ENCODE measurements at regions not wholly inside any gene's neighbourhood (a gene's known extent, or its start where the extent isn't known, plus 50 kb on each side); places are given as distances from the start of the nearest gene placed in this dataset.
"Not testable (repeated sequence)": the region's sequence is repeated elsewhere in the genome, so short reads cannot be mapped to it uniquely, and the experiment has no call there.

- no peak for DNase-seq
These were observed 267.0 kb upstream of the HS6ST1 start for GRCh38 chr2:128585706-128586105.

GRCh38 chr2:128589681-128590080 lies 271.0 kb upstream of the HS6ST1 start:
- DNase-seq, result no peak

GRCh38 chr2:128590309-128591021 lies 271.8 kb upstream of the HS6ST1 start:
- no peak for DNase-seq

- DNase-seq, result no peak
These were observed 272.6 kb upstream of the HS6ST1 start for GRCh38 chr2:128591022-128591860.

- DNase-seq, result no peak
These were observed 273.5 kb upstream of the HS6ST1 start for GRCh38 chr2:128591861-128592822.

- no peak for DNase-seq
These were observed 274.8 kb upstream of the HS6ST1 start for GRCh38 chr2:128593518-128593878.

GRCh38 chr2:128593879-128594650 lies 275.4 kb upstream of the HS6ST1 start:
- DNase-seq, result no peak

GRCh38 chr2:128594651-128594910 lies 275.9 kb upstream of the HS6ST1 start:
- DNase-seq, result no peak

- DNase-seq, result no peak
These were observed 276.4 kb upstream of the HS6ST1 start for GRCh38 chr2:128594953-128595677.

GRCh38 chr2:128595763-128596395 lies 277.2 kb upstream of the HS6ST1 start:
- no peak for DNase-seq

GRCh38 chr2:128596396-128597120 lies 277.9 kb upstream of the HS6ST1 start:
- no peak for DNase-seq

- DNase-seq, result no peak
These were observed 278.6 kb upstream of the HS6ST1 start for GRCh38 chr2:128597121-128597762.

- not testable (repeated sequence) for DNase-seq
These were observed 279.6 kb upstream of the HS6ST1 start for GRCh38 chr2:128598260-128598659.

GRCh38 chr2:128598862-128599441 lies 280.3 kb upstream of the HS6ST1 start:
- DNase-seq, result no peak

GRCh38 chr2:128599700-128600099 lies 281.0 kb upstream of the HS6ST1 start:
- no peak for DNase-seq

- DNase-seq, result no peak
These were observed 282.1 kb upstream of the HS6ST1 start for GRCh38 chr2:128600581-128601297.

GRCh38 chr2:128601298-128602037 lies 282.8 kb upstream of the HS6ST1 start:
- no peak for DNase-seq

- DNase-seq, result no peak
These were observed 283.5 kb upstream of the HS6ST1 start for GRCh38 chr2:128602038-128602698.

Data from DMS79 (cell line).